ENCODE measurements at regions not wholly inside any gene's neighbourhood (a gene's known extent, or its start where the extent isn't known, plus 50 kb on each side); places are given as distances from the start of the nearest gene placed in this dataset.

- Histone ChIP-seq H4K91ac (replicated peaks; ENCODE audit: insufficient read length, low read length) (no peak overlapping the region), H3K27me3 (replicated peaks in 1 of 4; ENCODE audit: control insufficient read depth in 3 of 4, extremely low read depth in 1 of 4, insufficient read depth in 3 of 4, low read length in 3 of 4) (no peaks in the 10 kb centered on the region), H4K5ac (ENCODE audit: insufficient read length, low read depth, low read length) (no peak overlapping the region), H3K56ac (replicated peaks; ENCODE audit: insufficient read length, low read depth, low read length) (no peak overlapping the region), H3K4ac (replicated peaks; ENCODE audit: insufficient read length, low read depth, low read length) (no peak overlapping the region), H2BK15ac (ENCODE audit: low read length) (no peak overlapping the region), H3K4me2 (ENCODE audit: insufficient read depth in 1 of 2, low read depth in 2 of 2, low read length in 2 of 2) (no peak overlapping the region), H3K23ac (ENCODE audit: insufficient read length) (no peak overlapping the region), H3K14ac (ENCODE audit: insufficient read length) (no peak overlapping the region), H3K79me1 (ENCODE audit: low read depth, low read length) (no peaks in the 10 kb centered on the region), H3K36me3 (ENCODE audit: control insufficient read depth in 2 of 4, insufficient read depth in 4 of 4, low read length in 3 of 4) (0 out of 8 replicates have a peak, but pooled peaks cover 0 to 3% (median 0%) of the 10 kb centered on the region in 4 experiments), H3K9me3 (ENCODE audit: insufficient read depth in 2 of 2, low read depth in 1 of 2, low read length in 1 of 2) (peaks cover 8 to 15% of the 10 kb centered on the region in 2 experiments; a peak in 3 of 4 replicates), H4K8ac (ENCODE audit: extremely low read depth, insufficient read depth, low read length) (no peak overlapping the region), H2AFZ (ENCODE audit: low read length) (no peak overlapping the region), H4K20me1 (replicated peaks in 1 of 2; ENCODE audit: control insufficient read depth in 1 of 2, insufficient read depth in 2 of 2, low read length in 2 of 2) (no peaks in the 10 kb centered on the region), H3K4me1 (replicated peaks in 1 of 4; ENCODE audit: control insufficient read depth in 3 of 4, insufficient read depth in 4 of 4, low read length in 3 of 4) (no peaks in the 10 kb centered on the region), H2BK20ac (ENCODE audit: low read length) (no peak overlapping the region), H2BK5ac (ENCODE audit: low read depth, low read length) (no peak overlapping the region), H2BK12ac (ENCODE audit: low read depth, low read length) (no peak overlapping the region), H2BK120ac (replicated peaks; ENCODE audit: low read depth, low read length) (no peak overlapping the region), H3K27ac (ENCODE audit: low read depth, low read length) (no peak overlapping the region), H3K18ac (ENCODE audit: extremely low read depth, low read length) (no peak overlapping the region), H2AK5ac (ENCODE audit: low read depth, low read length) (no peak overlapping the region), H3K79me2 (ENCODE audit: control insufficient read depth in 1 of 2, insufficient read depth in 2 of 2, low read length in 2 of 2) (no peaks in the 10 kb centered on the region), H3K23me2 (ENCODE audit: low read depth, low read length) (no peaks in the 10 kb centered on the region), H3K9ac (replicated peaks in 1 of 4; ENCODE audit: extremely low read depth in 1 of 4, low read depth in 3 of 4, low read length in 3 of 4) (no peak overlapping the region), H3K4me3 (ENCODE audit: extremely low read depth in 1 of 4, insufficient read depth in 2 of 4, low read depth in 3 of 4, low read length in 4 of 4) (no peak overlapping the region)
- ChIA-PET POLR2A (ENCODE audit: partially characterized antibody) (no interaction called here), CTCF (ENCODE audit: partially characterized antibody) (no interaction called here)
- no peak for FAIRE-seq
- DNase-seq (ENCODE audit: low read depth in 1 of 2, low spot score in 2 of 2): no peak
- WGBS, 2 experiments (ENCODE audit: extremely low coverage in 1 of 2, insufficient coverage in 1 of 2, insufficient read length in 1 of 2, insufficient replicate concordance in 2 of 2, low coverage in 1 of 2, low lambda C conversion rate in 2 of 2, missing lambda C conversion rate in 1 of 2): 100% methylated on average over 1 of the region's 1 CpG; no CpG with 5 or more reads in 1 of the 2 experiments
- no peak for TF ChIP-seq NRF1 (IDR thresholded peaks at IDR 0.05; ENCODE audit: low read depth, low read length)
- no peak for TF ChIP-seq SUZ12 (IDR thresholded peaks at IDR 0.05; ENCODE audit: low read length)
Measured at GRCh38 chr12:60602601-60603000, 1006.8 kb downstream of the SLC16A7 start.
